ENCODE measurements at regions not wholly inside any gene's neighbourhood (a gene's known extent, or its start where the extent isn't known, plus 50 kb on each side); places are given as distances from the start of the nearest gene placed in this dataset.
"Not testable (repeated sequence)": the region's sequence is repeated elsewhere in the genome, so short reads cannot be mapped to it uniquely, and the experiment has no call there.

GRCh38 chr4:103422467-103423219, 224.5 kb upstream of the CENPE start:
- H3K4me3 ChIP-seq (ENCODE audit: low read length): no peak overlapping the region
- no peak for TF ChIP-seq CTCF (conservative IDR thresholded peaks at IDR 0.05; ENCODE audit: low read length)
- DNase-seq (ENCODE audit: low read depth): no peak

- H3K4me3 ChIP-seq (ENCODE audit: low read length): no peak overlapping the region
- no peak for DNase-seq (ENCODE audit: low read depth)
Observed at GRCh38 chr4:103415801-103416200, 217.7 kb upstream of the CENPE start.

GRCh38 chr4:103412646-103413045, 214.5 kb upstream of the CENPE start:
- not testable (repeated sequence) for H3K4me3 ChIP-seq (ENCODE audit: low read length); DNase-seq (ENCODE audit: low read depth)

More at GRCh38 chr4:103415801-103416200, 217.7 kb upstream of the CENPE start:
- no peak for TF ChIP-seq CTCF (conservative IDR thresholded peaks at IDR 0.05; ENCODE audit: low read length)

GRCh38 chr4:103410386-103410785, 212.2 kb upstream of the CENPE start:
- DNase-seq (ENCODE audit: low read depth): no peak
- H3K4me3 ChIP-seq (ENCODE audit: low read length): no peak overlapping the region
- TF ChIP-seq CTCF (conservative IDR thresholded peaks at IDR 0.05; ENCODE audit: low read length): no peak

- H3K4me3 ChIP-seq (ENCODE audit: low read length): no peak overlapping the region
- TF ChIP-seq CTCF (conservative IDR thresholded peaks at IDR 0.05; ENCODE audit: low read length): no peak
- DNase-seq (ENCODE audit: low read depth): no peak
Observed at GRCh38 chr4:103405415-103405814, 207.3 kb upstream of the CENPE start.

GRCh38 chr4:103403619-103404018, 205.5 kb upstream of the CENPE start:
- no peak overlapping the region for H3K4me3 ChIP-seq (ENCODE audit: low read length)
- no peak for TF ChIP-seq CTCF (conservative IDR thresholded peaks at IDR 0.05; ENCODE audit: low read length)

GRCh38 chr4:103402198-103402597, 204.1 kb upstream of the CENPE start:
- no peak for DNase-seq (ENCODE audit: low read depth)
- no peak for TF ChIP-seq CTCF (conservative IDR thresholded peaks at IDR 0.05; ENCODE audit: low read length)
- H3K4me3 ChIP-seq (ENCODE audit: low read length): no peak overlapping the region

More at GRCh38 chr4:103403619-103404018, 205.5 kb upstream of the CENPE start:
- DNase-seq (ENCODE audit: low read depth): no peak
